ENCODE measurements at regions not wholly inside any gene's neighbourhood (a gene's known extent, or its start where the extent isn't known, plus 50 kb on each side); places are given as distances from the start of the nearest gene placed in this dataset.

GRCh38 chr10:109178591-109178990 lies 744.7 kb downstream of the XPNPEP1 start:
- no peak for DNase-seq

- no peak for DNase-seq
Measured at GRCh38 chr10:109174526-109174925, 748.8 kb downstream of the XPNPEP1 start.

GRCh38 chr10:109173937-109174336 lies 749.4 kb downstream of the XPNPEP1 start:
- no peak for DNase-seq

- no peak for DNase-seq
Measured at GRCh38 chr10:109173121-109173520, 750.2 kb downstream of the XPNPEP1 start.

GRCh38 chr10:109166935-109167334 lies 756.4 kb downstream of the XPNPEP1 start:
- no peak for DNase-seq

GRCh38 chr10:109159351-109159750 lies 764.0 kb downstream of the XPNPEP1 start:
- DNase-seq, result no peak

- no peak for DNase-seq
Measured at GRCh38 chr10:109156396-109156795, 766.9 kb downstream of the XPNPEP1 start.

- DNase-seq, result no peak
Measured at GRCh38 chr10:109149666-109150350, 773.5 kb downstream of the XPNPEP1 start.

- no peak for DNase-seq
Measured at GRCh38 chr10:109127363-109127762, 795.9 kb downstream of the XPNPEP1 start.

GRCh38 chr10:109126541-109126940 lies 796.8 kb downstream of the XPNPEP1 start:
- no peak for DNase-seq

- DNase-seq, result no peak
Measured at GRCh38 chr10:109126016-109126415, 797.3 kb downstream of the XPNPEP1 start.

GRCh38 chr10:109115179-109115578 lies 808.1 kb downstream of the XPNPEP1 start:
- DNase-seq, result no peak

GRCh38 chr10:109114579-109114978 lies 808.7 kb downstream of the XPNPEP1 start:
- no peak for DNase-seq

GRCh38 chr10:109106604-109107003 lies 816.7 kb downstream of the XPNPEP1 start:
- no peak for DNase-seq

GRCh38 chr10:109105725-109106124 lies 817.6 kb downstream of the XPNPEP1 start:
- no peak for DNase-seq

- DNase-seq, result no peak
Measured at GRCh38 chr10:109104806-109105205, 818.5 kb downstream of the XPNPEP1 start.

- DNase-seq, result no peak
Measured at GRCh38 chr10:109103278-109103677, 820.0 kb downstream of the XPNPEP1 start.

- no peak for DNase-seq
Measured at GRCh38 chr10:109089779-109090178, 833.5 kb downstream of the XPNPEP1 start.

- DNase-seq, result no peak
Measured at GRCh38 chr10:109071539-109071938, 851.8 kb downstream of the XPNPEP1 start.

GRCh38 chr10:109070492-109070891 lies 852.8 kb downstream of the XPNPEP1 start:
- no peak for DNase-seq

GRCh38 chr10:109067031-109067430 lies 856.3 kb downstream of the XPNPEP1 start:
- no peak for DNase-seq

GRCh38 chr10:109065821-109066220 lies 857.5 kb downstream of the XPNPEP1 start:
- no peak for DNase-seq

GRCh38 chr10:109062371-109062770 lies 860.9 kb downstream of the XPNPEP1 start:
- DNase-seq, result no peak

- DNase-seq, result no peak
Measured at GRCh38 chr10:109055243-109055642, 868.1 kb downstream of the XPNPEP1 start.

- no peak for DNase-seq
Measured at GRCh38 chr10:109047856-109048255, 875.5 kb downstream of the XPNPEP1 start.
